ENCODE measurements at regions not wholly inside any gene's neighbourhood (a gene's known extent, or its start where the extent isn't known, plus 50 kb on each side); places are given as distances from the start of the nearest gene placed in this dataset.

DNA sequence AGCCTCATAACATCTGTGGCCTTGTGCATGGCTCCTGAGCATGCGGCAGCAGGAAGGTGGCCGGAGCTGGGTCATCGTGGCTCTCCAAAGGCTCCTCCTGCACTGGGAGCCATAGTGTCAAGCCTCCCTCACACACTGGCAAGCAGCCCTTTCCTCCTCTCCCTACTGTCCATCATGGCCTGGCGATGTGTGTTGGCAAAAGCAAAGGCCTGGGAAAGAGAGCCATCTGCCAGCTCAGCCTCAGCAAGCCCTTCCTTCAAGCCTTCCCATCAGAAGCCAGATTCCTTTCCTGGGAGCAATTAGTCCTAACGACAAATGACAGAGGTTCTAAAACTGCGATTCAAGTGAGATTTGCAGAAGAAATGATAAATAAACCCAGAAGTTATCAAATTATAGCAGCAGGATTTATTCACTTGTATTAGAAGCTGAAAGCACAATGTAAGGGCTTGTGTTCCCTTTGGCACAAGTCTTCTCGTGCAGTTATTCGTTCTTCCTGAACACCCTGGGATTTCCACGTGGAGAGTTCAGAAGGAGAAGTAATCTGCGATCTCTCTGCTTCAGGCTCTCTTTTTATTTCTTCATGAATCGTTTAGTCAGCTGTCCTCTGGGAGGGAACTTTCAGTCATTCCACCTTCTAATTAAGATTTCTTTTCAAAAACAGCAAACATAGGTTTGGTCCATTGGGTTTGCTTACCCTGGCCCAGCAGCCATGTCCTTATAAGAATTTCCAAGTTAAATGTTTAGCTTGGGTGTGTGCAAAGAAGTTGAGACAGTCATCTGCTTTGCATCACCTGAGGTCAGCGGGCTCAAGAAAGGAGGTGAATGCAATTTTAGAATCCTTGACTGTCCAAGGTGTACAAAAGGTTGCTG, 110.3 kb upstream of the TMC3 start:
- intact Hi-C loops (cut with DNase I) = loop anchor here in 1 of 2 donors (5.0 to 10.0 kb wide), 2 partner anchors 563 to 650 kb away; partner anchors contain the start of gene MEX3B
- no peak for DNase-seq (ENCODE audit: low spot score)

DNA sequence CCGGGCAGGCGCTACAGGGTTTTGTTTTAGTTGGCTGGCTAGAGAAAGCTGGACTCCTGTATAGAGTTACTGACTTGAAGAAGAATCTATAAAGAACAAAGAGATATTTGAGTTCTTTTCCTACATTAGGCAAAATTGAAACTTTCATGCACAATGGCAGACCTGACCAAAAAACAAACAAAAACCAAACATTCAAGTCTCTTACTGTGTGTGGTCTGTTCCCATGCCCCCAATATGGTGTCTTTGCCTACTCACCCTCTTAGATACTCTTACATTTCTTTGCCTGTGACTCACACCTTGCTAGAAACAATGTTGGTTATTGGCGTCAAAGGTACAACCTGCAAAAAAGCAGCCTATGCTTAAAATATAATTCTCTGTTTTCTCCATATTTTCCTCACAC, 109.5 kb upstream of the TMC3 start:
- intact Hi-C loops (cut with DNase I) = loop anchor here in 1 of 2 donors (5.0 to 10.0 kb wide), 2 partner anchors 564 to 651 kb away; partner anchors contain the start of gene MEX3B
- DNase-seq (ENCODE audit: low spot score) = no peak

DNA sequence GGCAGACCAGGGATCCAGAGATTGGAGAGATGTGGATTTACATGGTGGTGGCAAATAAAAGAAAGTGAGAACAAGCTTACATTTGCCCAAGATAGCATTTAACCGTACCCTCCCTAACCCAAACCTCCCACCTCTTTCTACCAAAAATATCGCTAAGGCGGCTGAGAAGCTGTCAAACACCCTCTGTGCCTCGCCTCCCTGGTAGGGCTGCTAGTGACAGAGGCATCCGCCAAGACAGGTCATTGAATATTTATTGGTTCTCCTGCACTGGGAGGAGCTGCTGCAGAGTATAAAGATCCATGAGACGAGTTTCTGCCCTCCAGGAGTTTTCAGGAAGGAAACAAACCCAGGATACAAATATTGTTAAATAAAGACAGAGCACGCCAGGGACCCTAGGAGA, 107.3 kb upstream of the TMC3 start:
- no peak for DNase-seq (ENCODE audit: low spot score)
- intact Hi-C loops (cut with DNase I) = loop anchor here in 1 of 2 donors (5.0 to 10.0 kb wide), 2 partner anchors 566 to 653 kb away; partner anchors contain the start of gene MEX3B

DNA sequence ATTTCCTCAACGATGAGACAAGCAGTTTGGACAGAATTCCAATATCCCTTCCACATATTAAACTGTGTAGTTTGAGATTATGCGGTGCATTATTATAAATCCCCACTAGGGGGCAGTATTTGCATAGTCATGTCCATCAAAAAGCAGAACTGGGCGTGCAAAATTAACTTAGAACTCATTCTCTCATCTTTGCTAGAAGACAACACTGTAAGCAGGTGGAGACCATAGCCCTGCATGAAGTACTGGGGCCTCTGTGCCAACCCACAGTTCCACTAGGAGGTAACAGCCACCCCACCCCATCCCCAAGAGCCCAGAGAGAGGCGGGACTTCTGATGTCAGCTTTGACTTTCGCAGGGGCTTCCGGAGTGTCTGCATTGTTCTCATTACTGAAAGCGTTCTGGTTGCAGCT, 106.6 kb upstream of the TMC3 start:
- intact Hi-C loops (cut with DNase I) = loop anchor here in 1 of 2 donors (5.0 to 10.0 kb wide), 2 partner anchors 567 to 654 kb away; partner anchors contain the start of gene MEX3B
- no peak for DNase-seq (ENCODE audit: low spot score)

DNA sequence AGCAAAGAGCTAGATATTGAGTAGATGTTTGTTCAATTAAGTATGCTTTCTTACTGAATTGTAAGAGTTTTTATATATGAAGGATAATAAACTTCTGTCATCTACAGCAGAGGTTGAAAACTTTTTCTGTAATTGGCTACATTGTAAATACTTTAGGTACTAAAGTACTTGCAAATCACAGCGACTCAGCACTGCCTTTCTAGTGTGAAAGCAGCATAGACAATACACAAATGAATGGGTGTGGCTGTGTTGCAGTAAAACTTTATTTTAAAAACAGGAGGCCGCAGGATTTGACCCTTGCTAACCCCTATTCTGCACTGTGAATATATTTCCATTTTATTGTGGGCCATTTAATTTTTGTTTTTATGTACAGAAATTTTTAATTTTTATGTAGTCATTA, 104.3 kb upstream of the TMC3 start:
- no peak for DNase-seq (ENCODE audit: low spot score)
- intact Hi-C loops (cut with DNase I) = no loop called here

DNA sequence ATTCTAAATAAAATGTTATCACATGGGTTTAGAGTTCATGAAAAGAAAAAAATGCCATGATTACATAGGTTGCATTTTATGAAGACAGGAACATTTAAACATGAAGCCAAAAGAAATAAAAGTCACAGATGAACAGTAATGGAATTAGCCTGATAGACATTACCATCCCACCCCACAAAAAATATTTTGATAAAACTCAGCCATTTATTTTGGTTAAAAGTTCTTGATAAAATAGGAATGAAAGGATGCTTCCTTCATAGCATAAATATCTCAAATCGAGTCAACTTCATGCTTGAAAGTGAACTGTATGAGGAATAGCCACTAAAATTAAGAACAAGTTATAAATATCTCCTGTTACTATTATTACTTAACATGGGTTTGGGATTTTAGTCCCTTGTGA, 101.9 kb upstream of the TMC3 start:
- no peak for DNase-seq (ENCODE audit: low spot score)
- intact Hi-C loops (cut with DNase I) = no loop called here

DNA sequence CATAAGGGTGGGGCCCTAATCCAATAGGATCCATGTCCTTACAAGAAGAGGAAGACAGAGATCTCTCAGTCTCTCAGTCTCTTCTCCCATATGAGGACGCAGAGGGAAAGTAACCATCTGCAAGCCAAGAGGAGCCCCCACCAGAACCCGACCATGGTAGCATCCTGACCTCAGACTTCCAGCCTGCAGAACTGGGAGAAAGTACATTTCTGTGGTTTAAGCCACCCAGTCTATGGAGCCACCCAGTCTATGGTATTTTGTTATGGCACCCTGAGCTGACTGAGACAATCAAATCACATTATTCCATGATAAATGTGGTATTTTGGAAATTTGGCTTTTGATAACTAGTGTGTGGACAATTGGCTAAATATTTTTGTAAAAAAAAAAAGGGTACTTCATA, 101.5 kb upstream of the TMC3 start:
- DNase-seq (ENCODE audit: low spot score) = no peak
- intact Hi-C loops (cut with DNase I) = no loop called here

DNA sequence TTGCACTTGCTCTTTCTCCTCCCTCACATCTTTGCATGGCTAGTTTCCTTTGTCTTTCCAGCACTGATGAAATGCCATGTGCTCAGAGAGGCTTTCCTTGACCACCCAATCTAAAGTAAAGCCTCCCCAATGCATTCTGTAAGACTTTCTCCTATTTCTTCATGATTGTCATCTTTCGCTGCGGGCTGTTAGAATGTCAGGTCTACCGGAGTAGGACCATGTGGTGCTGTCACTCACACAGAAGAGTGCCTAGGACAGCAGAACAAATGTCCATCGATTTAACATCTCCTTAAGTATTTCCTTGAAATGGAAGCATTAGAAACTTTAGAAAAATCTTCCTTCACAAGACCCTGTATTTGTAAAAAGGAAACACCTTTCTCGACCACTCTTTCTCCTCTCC, 99.9 kb upstream of the TMC3 start:
- no peak for DNase-seq (ENCODE audit: low spot score)
- intact Hi-C loops (cut with DNase I) = no loop called here

DNA sequence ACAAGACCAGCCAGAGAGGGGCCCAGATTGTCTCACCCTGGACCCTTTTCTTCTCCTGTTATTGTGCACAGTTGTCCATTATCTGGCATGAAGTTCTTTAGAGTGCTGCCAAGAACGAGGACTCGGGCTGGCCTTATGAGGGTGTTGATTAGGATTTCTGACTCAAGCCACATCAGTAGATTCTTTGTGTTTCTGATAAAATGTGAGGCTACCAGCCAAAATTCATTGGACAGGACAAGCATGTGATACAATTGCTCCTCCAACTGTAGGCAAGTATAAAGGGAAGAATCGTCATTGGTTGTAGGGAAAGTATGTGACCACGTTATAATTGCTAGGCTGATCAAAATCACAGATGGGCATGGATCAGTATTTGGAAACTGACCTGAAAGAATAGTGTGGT, 99.2 kb upstream of the TMC3 start:
- no peak for DNase-seq (ENCODE audit: low spot score)
- intact Hi-C loops (cut with DNase I) = no loop called here

DNA sequence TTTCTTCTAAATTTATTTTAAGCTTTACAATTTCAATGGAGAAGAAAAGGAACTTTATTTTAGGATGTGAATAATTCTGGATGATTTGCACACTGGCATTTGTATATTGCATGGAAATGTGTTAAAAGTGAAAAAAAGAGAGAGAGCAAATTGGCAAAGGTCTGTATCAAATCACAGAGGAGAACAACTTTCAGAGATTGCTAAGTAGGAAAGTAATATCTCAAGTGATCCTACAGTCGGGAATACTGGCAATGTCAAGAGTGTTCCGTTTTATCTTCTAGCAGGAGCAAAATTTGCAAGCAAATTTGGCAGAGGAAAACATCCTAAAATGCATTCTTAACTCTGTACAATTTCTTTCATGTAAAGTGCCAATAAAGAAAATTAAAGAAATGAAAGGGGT, 97.1 kb upstream of the TMC3 start:
- intact Hi-C loops (cut with DNase I) = no loop called here
- no peak for DNase-seq (ENCODE audit: low spot score)

DNA sequence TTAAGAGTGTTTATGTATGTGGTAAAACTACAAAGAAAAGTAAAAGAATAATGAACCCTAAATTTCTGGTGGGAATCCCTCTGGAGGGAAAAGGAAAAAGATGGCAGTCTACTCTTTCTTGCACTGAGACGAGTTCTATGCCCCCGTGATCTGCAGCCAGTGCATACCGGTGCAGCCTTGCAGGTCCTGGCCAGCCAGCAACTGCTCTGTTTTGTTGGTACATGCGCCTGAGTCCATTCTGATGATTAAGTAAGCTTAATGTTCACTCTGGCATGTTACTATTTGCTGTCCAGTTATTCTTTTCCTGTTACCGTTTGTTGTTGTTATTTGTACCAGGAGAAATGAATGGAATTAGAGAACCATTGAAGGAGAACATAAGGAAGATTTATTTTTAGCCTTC, 95.1 kb upstream of the TMC3 start:
- no peak for DNase-seq (ENCODE audit: low spot score)
- intact Hi-C loops (cut with DNase I) = no loop called here

DNA sequence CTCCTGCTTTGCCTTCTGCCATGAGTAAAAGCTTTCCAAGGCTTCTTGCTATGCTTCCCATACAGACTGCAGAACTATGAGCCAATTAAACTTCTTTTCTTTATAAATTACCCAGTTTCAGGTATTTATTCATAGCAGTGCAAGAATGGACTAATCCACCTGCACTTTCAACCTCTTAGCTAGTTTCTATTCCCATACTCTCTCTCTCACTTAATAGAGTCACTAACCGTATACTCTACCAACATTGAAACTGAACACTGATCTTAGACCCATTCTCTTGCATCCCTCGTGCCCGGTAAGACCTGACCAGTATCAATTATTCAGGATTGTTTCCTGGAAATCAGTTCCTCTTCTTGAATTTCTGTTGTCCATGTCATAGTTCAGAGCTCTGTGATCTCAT, 92.7 kb upstream of the TMC3 start:
- intact Hi-C loops (cut with DNase I) = no loop called here

DNA sequence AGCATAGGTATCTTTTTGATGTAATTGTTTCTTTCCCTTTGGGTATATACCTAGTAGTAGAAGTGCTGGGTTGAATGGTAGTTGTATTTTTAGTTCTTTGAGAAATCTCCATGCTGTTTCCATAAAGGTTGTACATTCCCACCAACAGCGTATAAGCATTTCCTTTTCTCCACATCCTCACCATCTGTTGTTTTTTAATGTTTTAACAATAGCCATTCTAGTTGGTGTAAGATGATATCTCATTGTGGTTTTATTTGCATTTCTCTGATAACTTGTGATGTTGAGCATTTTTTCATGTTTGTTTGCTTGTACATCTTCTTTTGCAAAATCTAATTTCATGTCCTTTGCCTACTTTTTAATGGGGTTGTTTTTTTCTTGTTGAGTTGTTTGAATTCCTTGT, 80.0 kb upstream of the TMC3 start:
- DNase-seq (ENCODE audit: low spot score) = no peak
- intact Hi-C loops (cut with DNase I) = no loop called here

More for the DNA sequence above, 92.7 kb upstream of the TMC3 start:
- no peak for DNase-seq (ENCODE audit: low spot score)

DNA sequence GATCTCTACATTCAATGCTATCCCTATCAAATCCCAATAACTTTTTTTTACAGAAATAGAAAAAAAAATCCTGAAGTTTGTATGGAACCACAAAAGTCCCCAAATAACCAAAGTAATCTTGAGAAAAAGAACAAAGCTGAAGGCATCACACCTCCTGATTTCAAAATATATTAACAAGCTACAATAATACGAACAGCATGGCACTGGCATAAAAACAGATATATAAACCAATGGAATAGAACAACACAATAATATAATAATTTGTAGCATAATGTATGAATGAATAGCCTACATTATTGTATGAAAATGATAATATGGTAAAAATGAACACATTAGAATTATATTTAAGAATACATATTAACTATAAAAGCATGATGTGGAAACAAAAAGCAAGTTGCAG, 76.7 kb upstream of the TMC3 start:
- intact Hi-C loops (cut with DNase I) = no loop called here
- no peak for DNase-seq (ENCODE audit: low spot score)

DNA sequence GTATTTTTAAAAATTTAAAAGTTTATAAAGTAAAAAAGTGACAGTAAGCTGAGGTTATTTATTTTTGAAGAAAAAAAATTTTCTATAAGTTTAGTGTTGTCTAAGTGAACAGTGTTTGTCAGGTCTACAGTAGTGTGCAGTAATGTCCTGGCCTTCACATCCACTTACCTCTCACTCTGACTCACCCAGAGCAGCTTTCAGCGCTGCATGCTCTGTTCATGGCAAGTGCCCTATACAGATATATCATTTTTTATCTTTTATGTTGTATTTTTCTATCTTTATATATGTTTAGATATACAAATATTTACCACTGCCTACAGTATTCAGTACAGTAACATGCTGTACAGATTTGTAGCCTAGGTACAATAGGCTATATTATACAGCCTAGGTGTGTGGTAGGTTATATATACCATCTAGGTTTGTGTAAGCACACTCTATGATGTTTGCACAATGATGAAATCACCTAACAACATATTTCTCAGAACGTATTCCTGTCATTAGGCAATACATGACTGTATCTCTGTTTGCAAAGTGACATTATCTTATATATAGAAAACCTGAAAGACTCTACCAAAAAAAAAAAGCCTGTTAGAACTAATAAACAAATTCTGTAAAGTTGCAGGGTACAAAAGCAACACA, 75.9 kb upstream of the TMC3 start:
- intact Hi-C loops (cut with DNase I) = no loop called here
- no peak for DNase-seq (ENCODE audit: low spot score)

DNA sequence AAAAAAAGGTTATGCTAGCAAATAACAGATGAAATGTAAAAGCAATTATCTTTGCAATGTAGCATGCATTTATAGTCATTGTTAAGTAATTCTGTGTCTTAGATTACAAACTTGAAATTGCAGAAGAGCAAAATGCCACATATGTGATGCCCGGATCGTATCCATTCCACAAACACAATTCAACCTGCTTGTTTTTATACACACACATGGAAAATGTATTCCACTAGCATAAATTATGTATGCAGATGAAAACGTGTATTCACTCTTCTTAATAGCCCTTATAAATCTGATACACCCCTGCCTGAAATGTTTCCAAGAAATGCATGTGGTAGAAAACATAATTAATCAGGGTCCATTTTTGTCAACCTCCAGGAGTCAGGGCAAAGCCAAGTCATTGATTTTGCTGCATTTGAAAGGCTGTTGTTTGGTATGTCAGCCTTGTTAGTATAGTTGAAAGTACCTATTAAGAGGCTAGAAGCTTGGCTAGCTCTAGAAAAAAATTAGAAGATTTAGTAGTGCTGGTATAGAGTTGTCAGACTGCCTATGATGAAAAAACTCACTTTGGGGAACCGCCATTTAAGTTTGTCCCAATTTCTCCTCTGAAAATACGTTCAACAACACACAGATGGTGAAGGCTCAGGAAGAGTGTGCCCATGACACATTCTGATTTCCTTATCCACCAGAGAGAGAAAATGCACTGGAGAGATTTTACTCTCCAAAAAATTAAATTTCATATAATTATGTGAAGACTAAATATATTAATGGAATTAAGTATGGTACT, 69.2 kb upstream of the TMC3 start:
- intact Hi-C loops (cut with DNase I) = no loop called here
- no peak for DNase-seq (ENCODE audit: low spot score)

DNA sequence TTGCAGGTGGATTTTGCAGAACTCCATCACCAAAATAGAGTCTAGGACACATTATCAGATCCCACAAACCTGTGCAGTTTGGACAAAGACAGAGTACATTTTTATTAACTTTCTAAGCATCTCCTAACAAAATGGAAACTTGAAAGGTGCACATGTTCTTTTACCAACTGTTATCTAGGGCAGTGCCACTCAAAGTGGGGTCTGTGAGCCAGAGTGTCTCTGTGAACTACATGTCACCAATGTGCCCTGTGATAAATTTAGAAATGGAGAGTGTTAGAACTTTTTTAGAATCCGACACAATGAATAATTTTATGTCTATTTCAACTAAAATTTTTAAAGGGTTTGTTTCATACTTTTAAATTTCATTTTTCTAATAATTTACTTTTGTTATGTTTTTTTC, 68.4 kb upstream of the TMC3 start:
- no peak for DNase-seq (ENCODE audit: low spot score)
- intact Hi-C loops (cut with DNase I) = no loop called here

DNA sequence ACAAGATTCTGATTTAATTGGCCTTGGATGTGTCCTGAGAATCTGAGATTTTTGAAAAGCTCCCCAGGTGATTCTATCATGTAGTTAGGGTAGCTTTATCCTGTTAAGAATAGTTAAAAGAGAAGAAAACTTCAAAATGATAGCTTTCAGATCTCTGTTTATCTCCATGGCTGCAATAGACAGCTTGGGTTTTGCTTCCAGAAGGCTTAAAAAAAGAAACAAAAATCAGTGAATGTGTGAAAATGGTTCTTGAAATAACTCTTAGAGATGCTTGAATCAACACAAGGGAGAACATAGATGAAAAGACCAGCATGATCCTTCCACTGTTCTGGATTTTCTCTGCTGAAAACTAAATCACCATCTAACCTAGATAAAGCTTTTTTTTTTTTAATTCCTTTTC, 60.8 kb upstream of the TMC3 start:
- intact Hi-C loops (cut with DNase I) = no loop called here
- no peak for DNase-seq (ENCODE audit: low spot score)

DNA sequence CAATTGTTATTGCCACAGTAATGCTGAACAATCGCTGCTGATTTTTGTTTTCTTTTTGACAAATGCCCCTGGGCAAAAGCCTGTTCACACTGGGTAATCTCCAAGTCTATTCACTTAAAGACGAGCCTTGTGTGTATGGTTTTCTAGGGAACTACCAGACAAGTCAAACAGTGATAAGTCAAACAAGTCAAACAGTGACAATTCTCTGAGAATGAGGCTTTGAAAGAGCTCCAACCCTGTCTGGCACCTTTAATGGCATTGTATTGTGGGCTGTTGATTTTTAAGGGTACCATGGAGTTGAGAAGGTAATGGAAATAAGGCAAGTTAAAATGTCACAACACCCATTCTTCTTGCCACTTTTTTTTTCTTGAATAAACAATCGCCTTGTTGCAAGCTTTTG, 59.4 kb upstream of the TMC3 start:
- intact Hi-C loops (cut with DNase I) = no loop called here
- no peak for DNase-seq (ENCODE audit: low spot score)

DNA sequence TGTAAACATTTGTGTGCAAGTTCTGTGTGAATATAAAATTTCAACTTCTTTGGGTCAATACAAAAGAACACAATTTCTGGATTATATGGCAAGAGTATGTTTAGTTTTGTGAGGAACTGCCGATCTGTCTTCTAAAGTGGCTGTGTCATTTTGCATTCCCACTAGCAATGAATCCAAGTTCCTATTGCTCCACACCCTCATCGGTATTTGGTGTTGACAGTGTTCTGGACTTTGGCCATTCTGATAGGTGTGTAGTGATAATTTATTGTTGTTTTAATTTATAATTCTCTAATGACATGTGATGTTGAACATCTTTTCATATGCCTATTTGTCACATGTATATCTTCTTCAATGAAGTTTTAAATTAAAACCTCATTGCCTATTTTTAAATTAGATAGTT, 58.2 kb upstream of the TMC3 start:
- intact Hi-C loops (cut with DNase I) = no loop called here
- DNase-seq (ENCODE audit: low spot score) = no peak

Measured in posterior vena cava (tissue), 2 donors.